Activated CD4-positive, alpha-beta T cell treated with anti-CD3 and anti-CD28 coated beads, Interleukin-2, amount 10 ng/mL, durations not matched to agents 7 days and 5 days (primary cell): ENCODE measurements at regions not wholly inside any gene's neighbourhood (a gene's known extent, or its start where the extent isn't known, plus 50 kb on each side); places are given as distances from the start of the nearest gene placed in this dataset.

Experiments used
- CTCF ChIA-PET: fragments of 350-600 bp; sonication (Branson Sonifier 250); formaldehyde crosslinking; loops from one replicate; lab custom pipeline; 2021; ENCODE audit warnings: antibody characterized with exemption; lab: Charles Lee
- POLR2A ChIA-PET: fragments of 350-600 bp; sonication (Branson Sonifier 250); formaldehyde crosslinking; loops from one replicate; lab custom pipeline; 2021; ENCODE audit warnings: antibody characterized with exemption; lab: Charles Lee
- DNase-seq: peaks from one replicate; pipeline ENCODE4 v3.0.0-alpha.2; 2020
- H3K27ac Mint-ChIP-seq: one replicate; pipeline ENCODE4 v1.8.0; 2021; ENCODE audit warnings: mild to moderate bottlenecking, moderate library complexity, mixed read lengths
- H3K27me3 Mint-ChIP-seq: one replicate; pipeline ENCODE4 v1.8.0; 2021; ENCODE audit warnings: mixed read lengths
- H3K36me3 Mint-ChIP-seq: one replicate; pipeline ENCODE4 v1.8.0; 2021; ENCODE audit warnings: low read depth, mixed read lengths
- H3K4me1 Mint-ChIP-seq: one replicate; pipeline ENCODE4 v1.8.0; 2021; ENCODE audit warnings: mixed read lengths
- H3K4me3 Mint-ChIP-seq: one replicate; pipeline ENCODE4 v1.8.0; 2021; ENCODE audit warnings: mild to moderate bottlenecking, moderate library complexity, mixed read lengths
- H3K9me3 Mint-ChIP-seq: one replicate; pipeline ENCODE4 v1.8.0; 2021; ENCODE audit warnings: mixed read lengths

GRCh38 chr19:31148671-31149070 lies 200.6 kb downstream of the TSHZ3 start:
- H3K36me3 Mint-ChIP-seq = no peaks in the 10 kb centered on the region
- H3K4me1 Mint-ChIP-seq = no peaks in the 10 kb centered on the region
- no peak overlapping the region for H3K4me3 Mint-ChIP-seq
- H3K27ac Mint-ChIP-seq = no peak overlapping the region
- DNase-seq = no peak
- no peaks in the 10 kb centered on the region for H3K9me3 Mint-ChIP-seq
- CTCF ChIA-PET = no interaction called here
- POLR2A ChIA-PET = no interaction called here
- no peaks in the 10 kb centered on the region for H3K27me3 Mint-ChIP-seq

GRCh38 chr19:31147234-31147633 lies 202.0 kb downstream of the TSHZ3 start:
- Mint-ChIP-seq H3K4me3 (no peak overlapping the region), H3K4me1 (no peaks in the 10 kb centered on the region), H3K27ac (no peak overlapping the region), H3K27me3 (no peaks in the 10 kb centered on the region), H3K36me3 (no peaks in the 10 kb centered on the region), H3K9me3 (no peaks in the 10 kb centered on the region)
- POLR2A ChIA-PET = no interaction called here
- CTCF ChIA-PET = no interaction called here
- DNase-seq = no peak

GRCh38 chr19:31146546-31147183 lies 202.6 kb downstream of the TSHZ3 start:
- ChIA-PET POLR2A (no interaction called here), CTCF (no interaction called here)
- DNase-seq = no peak
- Mint-ChIP-seq H3K4me1 (no peaks in the 10 kb centered on the region), H3K27ac (no peak overlapping the region), H3K27me3 (no peaks in the 10 kb centered on the region), H3K4me3 (no peak overlapping the region), H3K36me3 (no peaks in the 10 kb centered on the region), H3K9me3 (no peaks in the 10 kb centered on the region)

GRCh38 chr19:31146015-31146414 lies 203.2 kb downstream of the TSHZ3 start:
- no peaks in the 10 kb centered on the region for H3K4me1 Mint-ChIP-seq
- no peaks in the 10 kb centered on the region for H3K9me3 Mint-ChIP-seq
- no peak overlapping the region for H3K4me3 Mint-ChIP-seq
- no peak for DNase-seq
- POLR2A ChIA-PET = no interaction called here
- CTCF ChIA-PET = no interaction called here
- no peaks in the 10 kb centered on the region for H3K27me3 Mint-ChIP-seq
- H3K27ac Mint-ChIP-seq = no peak overlapping the region
- no peaks in the 10 kb centered on the region for H3K36me3 Mint-ChIP-seq

- no peak for DNase-seq
- Mint-ChIP-seq H3K4me1 (no peaks in the 10 kb centered on the region), H3K36me3 (no peaks in the 10 kb centered on the region), H3K9me3 (no peaks in the 10 kb centered on the region), H3K4me3 (no peak overlapping the region), H3K27me3 (no peaks in the 10 kb centered on the region), H3K27ac (no peak overlapping the region)
- ChIA-PET POLR2A (no interaction called here), CTCF (no interaction called here)
These were observed 204.2 kb downstream of the TSHZ3 start for GRCh38 chr19:31145007-31145406.

GRCh38 chr19:31144075-31144870 lies 205.0 kb downstream of the TSHZ3 start:
- Mint-ChIP-seq H3K9me3 (no peaks in the 10 kb centered on the region), H3K4me3 (no peak overlapping the region), H3K27ac (no peak overlapping the region), H3K27me3 (no peaks in the 10 kb centered on the region), H3K36me3 (no peaks in the 10 kb centered on the region), H3K4me1 (no peaks in the 10 kb centered on the region)
- ChIA-PET POLR2A (no interaction called here), CTCF (no interaction called here)
- no peak for DNase-seq

GRCh38 chr19:31141301-31141700 lies 207.9 kb downstream of the TSHZ3 start:
- no peak overlapping the region for H3K4me3 Mint-ChIP-seq
- no peaks in the 10 kb centered on the region for H3K27me3 Mint-ChIP-seq
- no peak for DNase-seq
- H3K27ac Mint-ChIP-seq = no peak overlapping the region
- no peaks in the 10 kb centered on the region for H3K36me3 Mint-ChIP-seq
- no peaks in the 10 kb centered on the region for H3K4me1 Mint-ChIP-seq
- POLR2A ChIA-PET = no interaction called here
- H3K9me3 Mint-ChIP-seq = no peaks in the 10 kb centered on the region
- CTCF ChIA-PET = interaction anchor here (0.9 kb wide), 1 partner anchor 13 kb away, joined by 3 read pairs; no protein-coding TSS in a partner anchor

GRCh38 chr19:31140717-31141116 lies 208.5 kb downstream of the TSHZ3 start:
- Mint-ChIP-seq H3K36me3 (no peaks in the 10 kb centered on the region), H3K4me1 (no peaks in the 10 kb centered on the region), H3K9me3 (no peaks in the 10 kb centered on the region), H3K27ac (no peak overlapping the region), H3K4me3 (no peak overlapping the region), H3K27me3 (no peaks in the 10 kb centered on the region)
- DNase-seq = no peak
- CTCF ChIA-PET = interaction anchor here (0.6 to 0.9 kb wide), 2 partner anchors 14 to 1280 kb away, joined by 3 read pairs; no protein-coding TSS in a partner anchor
- POLR2A ChIA-PET = no interaction called here

GRCh38 chr19:31139871-31140505 lies 209.2 kb downstream of the TSHZ3 start:
- no peaks in the 10 kb centered on the region for H3K9me3 Mint-ChIP-seq
- H3K27me3 Mint-ChIP-seq = peaks cover 2% of the 10 kb centered on the region
- no peaks in the 10 kb centered on the region for H3K36me3 Mint-ChIP-seq
- H3K27ac Mint-ChIP-seq = no peak overlapping the region
- H3K4me3 Mint-ChIP-seq = no peak overlapping the region
- POLR2A ChIA-PET = no interaction called here
- no peaks in the 10 kb centered on the region for H3K4me1 Mint-ChIP-seq
- no peak for DNase-seq
- CTCF ChIA-PET = interaction anchor here (0.6 kb wide), 1 partner anchor 1279 kb away, joined by 3 read pairs; no protein-coding TSS in a partner anchor

GRCh38 chr19:31138077-31138476 lies 211.2 kb downstream of the TSHZ3 start:
- ChIA-PET CTCF (no interaction called here), POLR2A (no interaction called here)
- no peaks in the 10 kb centered on the region for H3K9me3 Mint-ChIP-seq
- no peak for DNase-seq
- H3K4me1 Mint-ChIP-seq = no peaks in the 10 kb centered on the region
- H3K36me3 Mint-ChIP-seq = no peaks in the 10 kb centered on the region
- H3K27ac Mint-ChIP-seq = no peak overlapping the region
- H3K27me3 Mint-ChIP-seq = peaks cover 13% of the 10 kb centered on the region
- H3K4me3 Mint-ChIP-seq = no peak overlapping the region

GRCh38 chr19:31135841-31136240 lies 213.4 kb downstream of the TSHZ3 start:
- peaks cover 13% of the 10 kb centered on the region for H3K27me3 Mint-ChIP-seq
- no peaks in the 10 kb centered on the region for H3K36me3 Mint-ChIP-seq
- ChIA-PET CTCF (interaction anchor here (0.9 kb wide), 1 partner anchor 12 kb away, joined by 3 read pairs; no protein-coding TSS in a partner anchor), POLR2A (no interaction called here)
- no peak overlapping the region for H3K27ac Mint-ChIP-seq
- no peaks in the 10 kb centered on the region for H3K4me1 Mint-ChIP-seq
- DNase-seq = no peak
- no peak overlapping the region for H3K4me3 Mint-ChIP-seq
- H3K9me3 Mint-ChIP-seq = no peaks in the 10 kb centered on the region

- CTCF ChIA-PET = interaction anchor here (1.2 kb wide), 1 partner anchor 10 kb away, joined by 3 read pairs; no protein-coding TSS in a partner anchor
- H3K36me3 Mint-ChIP-seq = no peaks in the 10 kb centered on the region
- H3K27ac Mint-ChIP-seq = no peak overlapping the region
- DNase-seq = no peak
- POLR2A ChIA-PET = no interaction called here
- H3K9me3 Mint-ChIP-seq = no peaks in the 10 kb centered on the region
- H3K4me3 Mint-ChIP-seq = no peak overlapping the region
- no peaks in the 10 kb centered on the region for H3K4me1 Mint-ChIP-seq
- H3K27me3 Mint-ChIP-seq = peaks cover 13% of the 10 kb centered on the region
These were observed 216.5 kb downstream of the TSHZ3 start for GRCh38 chr19:31132753-31133110.

- POLR2A ChIA-PET = no interaction called here
- DNase-seq = no peak
These were observed 220.9 kb downstream of the TSHZ3 start for GRCh38 chr19:31128291-31128690.

More at GRCh38 chr19:31128291-31128690, 220.9 kb downstream of the TSHZ3 start:
- no peaks in the 10 kb centered on the region for H3K27me3 Mint-ChIP-seq
- H3K9me3 Mint-ChIP-seq = no peaks in the 10 kb centered on the region
- H3K4me3 Mint-ChIP-seq = no peak overlapping the region
- H3K36me3 Mint-ChIP-seq = no peaks in the 10 kb centered on the region
- H3K4me1 Mint-ChIP-seq = no peaks in the 10 kb centered on the region
- H3K27ac Mint-ChIP-seq = no peak overlapping the region
- CTCF ChIA-PET = no interaction called here
